ENCODE measurements at regions not wholly inside any gene's neighbourhood (a gene's known extent, or its start where the extent isn't known, plus 50 kb on each side); places are given as distances from the start of the nearest gene placed in this dataset.

DNA sequence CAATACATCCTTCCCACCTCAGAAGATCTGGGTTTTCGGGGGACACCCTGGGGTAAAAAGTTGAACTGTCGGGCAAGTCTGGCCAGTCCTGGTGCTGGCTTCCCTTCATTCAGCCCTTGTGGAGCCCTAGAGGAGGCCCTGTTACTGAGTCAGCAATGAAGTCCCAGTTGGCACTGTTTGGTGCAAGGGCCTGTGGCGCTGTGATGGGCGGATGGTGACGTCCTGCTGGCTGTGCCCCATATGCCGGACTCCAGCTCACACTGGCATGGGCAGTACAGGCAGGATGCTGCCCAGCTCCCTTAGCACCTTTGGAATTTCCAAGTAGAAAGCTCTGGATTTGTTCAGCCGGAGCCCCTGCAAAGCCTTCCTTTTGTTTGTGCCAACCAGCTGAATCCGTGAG, 186.2 kb upstream of the PMEPA1 start:
- H4K5ac ChIP-seq (ENCODE audit: insufficient read length, low read depth, low read length), result no peak overlapping the region
- H3K79me1 ChIP-seq (ENCODE audit: low read depth, low read length), result no peaks in the 10 kb centered on the region
- no peak overlapping the region for H2AK5ac ChIP-seq (ENCODE audit: low read depth, low read length)
- WGBS, 2 experiments (ENCODE audit: extremely low coverage in 1 of 2, insufficient coverage in 1 of 2, insufficient read length in 1 of 2, insufficient replicate concordance in 2 of 2, low coverage in 1 of 2, low lambda C conversion rate in 2 of 2, missing lambda C conversion rate in 1 of 2), result 93% methylated on average over 6 of the region's 8 CpGs; no CpG with 5 or more reads in 1 of the 2 experiments
- H3K4me3 ChIP-seq (ENCODE audit: extremely low read depth in 1 of 4, insufficient read depth in 2 of 4, low read depth in 3 of 4, low read length in 4 of 4), result no peak overlapping the region
- H4K20me1 ChIP-seq (replicated peaks in 1 of 2; ENCODE audit: control insufficient read depth in 1 of 2, insufficient read depth in 2 of 2, low read length in 2 of 2), result peaks cover 0 to 2% of the 10 kb centered on the region in 2 experiments
- no peak overlapping the region for H3K23ac ChIP-seq (ENCODE audit: insufficient read length)
- CTCF ChIA-PET (ENCODE audit: partially characterized antibody), result no interaction called here
- no peak overlapping the region for H2BK120ac ChIP-seq (replicated peaks; ENCODE audit: low read depth, low read length)
- no peak overlapping the region for H3K14ac ChIP-seq (ENCODE audit: insufficient read length)
- no peak for FAIRE-seq
- no peaks in the 10 kb centered on the region for H3K23me2 ChIP-seq (ENCODE audit: low read depth, low read length)
- no peaks in the 10 kb centered on the region for H3K9me3 ChIP-seq (ENCODE audit: insufficient read depth in 2 of 2, low read depth in 1 of 2, low read length in 1 of 2)
- POLR2A ChIA-PET (ENCODE audit: partially characterized antibody), result no interaction called here
- no peak overlapping the region for H3K9ac ChIP-seq (replicated peaks in 1 of 4; ENCODE audit: extremely low read depth in 1 of 4, low read depth in 3 of 4, low read length in 3 of 4)
- H3K27me3 ChIP-seq (replicated peaks in 1 of 4; ENCODE audit: control insufficient read depth in 3 of 4, extremely low read depth in 1 of 4, insufficient read depth in 3 of 4, low read length in 3 of 4), result no peaks in the 10 kb centered on the region; a peak in 1 of 7 replicates
- no peak overlapping the region for H2AFZ ChIP-seq (ENCODE audit: low read length)
- H4K91ac ChIP-seq (replicated peaks; ENCODE audit: insufficient read length, low read length), result no peak overlapping the region
- no peaks in the 10 kb centered on the region for H3K36me3 ChIP-seq (ENCODE audit: control insufficient read depth in 2 of 4, insufficient read depth in 4 of 4, low read length in 3 of 4)
- no peak for DNase-seq (ENCODE audit: low read depth in 1 of 2, low spot score in 2 of 2)
- H3K18ac ChIP-seq (ENCODE audit: extremely low read depth, low read length), result no peak overlapping the region
- H3K4me2 ChIP-seq (ENCODE audit: insufficient read depth in 1 of 2, low read depth in 2 of 2, low read length in 2 of 2), result no peak overlapping the region
- TF ChIP-seq BACH1 (IDR thresholded peaks at IDR 0.05; ENCODE audit: low read length), result no peak
- no peak for TF ChIP-seq HDAC6 (IDR thresholded peaks at IDR 0.05; ENCODE audit: low read depth, low read length)
- H3K56ac ChIP-seq (replicated peaks; ENCODE audit: insufficient read length, low read depth, low read length), result no peak overlapping the region
- H2BK12ac ChIP-seq (ENCODE audit: low read depth, low read length), result no peak overlapping the region
- H2BK15ac ChIP-seq (ENCODE audit: low read length), result no peak overlapping the region
- H4K8ac ChIP-seq (ENCODE audit: extremely low read depth, insufficient read depth, low read length), result peak overlapping the region; percentile 14; the same call in 1 of the 2 replicates
- H3K79me2 ChIP-seq (ENCODE audit: control insufficient read depth in 1 of 2, insufficient read depth in 2 of 2, low read length in 2 of 2), result no peaks in the 10 kb centered on the region
- peaks cover 0 to 14% (median 4%) of the 10 kb centered on the region in 4 experiments; a peak in 4 of 7 replicates for H3K4me1 ChIP-seq (replicated peaks in 1 of 4; ENCODE audit: control insufficient read depth in 3 of 4, insufficient read depth in 4 of 4, low read length in 3 of 4)
- H2BK5ac ChIP-seq (ENCODE audit: low read depth, low read length), result no peak overlapping the region
- H2BK20ac ChIP-seq (ENCODE audit: low read length), result no peak overlapping the region
- no peak overlapping the region for H3K4ac ChIP-seq (replicated peaks; ENCODE audit: insufficient read length, low read depth, low read length)
- no peak overlapping the region for H3K27ac ChIP-seq (ENCODE audit: low read depth, low read length)

Data from H1 (cell line).